HEK293T (cell line): ENCODE measurements at regions not wholly inside any gene's neighbourhood (a gene's known extent, or its start where the extent isn't known, plus 50 kb on each side); places are given as distances from the start of the nearest gene placed in this dataset.

Source experiments
- CTCF ChIA-PET: fragments of 350-600 bp; formaldehyde crosslinking; extraction: SDS; loops from one replicate; lab custom pipeline; 2021; ENCODE audit warnings: antibody characterized with exemption, inconsistent platforms; lab: Yijun Ruan, JAX
- POLR2A ChIA-PET: fragments of 350-600 bp; formaldehyde crosslinking; extraction: SDS; loops from one replicate; lab custom pipeline; 2020; ENCODE audit warnings: antibody characterized with exemption, inconsistent platforms; lab: Yijun Ruan, JAX
- DNase-seq: peaks from one replicate; pipeline ENCODE4 v3.0.0; 2012; ENCODE audit warnings: mixed read lengths; ENCODE audit errors: extremely low spot score
- ARNT ChIP-seq: fragments of 450-650 bp; IDR thresholded peaks from 2 replicates; pipeline ENCODE4 v1.6.1; 2017; ENCODE audit warnings: mild to moderate bottlenecking
- BHLHE40 ChIP-seq: fragments of 450-650 bp; IDR thresholded peaks from 2 replicates; pipeline ENCODE4 v1.6.1; 2016; ENCODE audit warnings: mild to moderate bottlenecking, moderate library complexity, borderline replicate concordance
- CTBP1 ChIP-seq: fragments of 450-650 bp; IDR thresholded peaks from 2 replicates; pipeline ENCODE4 v1.6.1; 2016; ENCODE audit warnings: borderline replicate concordance
- ELF4 ChIP-seq: fragments of 450-650 bp; IDR thresholded peaks from 2 replicates; pipeline ENCODE4 v1.6.1; 2017; ENCODE audit warnings: antibody characterized with exemption
- FOXA1 ChIP-seq: fragments of 450-650 bp; IDR thresholded peaks from 2 replicates; pipeline ENCODE4 v1.6.1; 2016; ENCODE audit warnings: mild to moderate bottlenecking
- FOXK2 ChIP-seq: fragments of 450-650 bp; IDR thresholded peaks from 2 replicates; pipeline ENCODE4 v1.6.1; 2016; ENCODE audit warnings: mild to moderate bottlenecking
- FOXM1 ChIP-seq: fragments of 450-650 bp; IDR thresholded peaks from 2 replicates; pipeline ENCODE4 v1.6.1; 2017; ENCODE audit warnings: mild to moderate bottlenecking, borderline replicate concordance
- HDGF ChIP-seq: fragments of 450-650 bp; IDR thresholded peaks from 2 replicates; pipeline ENCODE4 v1.6.1; 2017; ENCODE audit warnings: antibody characterized with exemption, borderline replicate concordance
- L3MBTL2 ChIP-seq: fragments of 450-650 bp; conservative IDR thresholded peaks from 2 replicates; pipeline ENCODE4 v1.6.1; 2016; ENCODE audit warnings: mild to moderate bottlenecking
- LEF1 ChIP-seq: fragments of 450-650 bp; IDR thresholded peaks from 2 replicates; pipeline ENCODE4 v1.6.1; 2017; ENCODE audit warnings: mild to moderate bottlenecking, borderline replicate concordance
- NFRKB ChIP-seq: fragments of 450-650 bp; IDR thresholded peaks from 2 replicates; pipeline ENCODE4 v1.6.1; 2016; ENCODE audit warnings: mild to moderate bottlenecking, moderate library complexity
- SP1 ChIP-seq: fragments of 450-650 bp; IDR thresholded peaks from 2 replicates; pipeline ENCODE4 v1.6.1; 2017
- SUZ12 ChIP-seq: fragments of 450-650 bp; IDR thresholded peaks from 2 replicates; pipeline ENCODE4 v1.6.1; 2016; ENCODE audit warnings: mild to moderate bottlenecking
- TARDBP ChIP-seq: fragments of 450-650 bp; IDR thresholded peaks from 2 replicates; pipeline ENCODE4 v1.6.1; 2016
- ZNF384 ChIP-seq: fragments of 450-650 bp; IDR thresholded peaks from 2 replicates; pipeline ENCODE4 v1.6.1; 2016
- TF ChIP-seq, protein P1 (sequence below): fragments of 450-650 bp; IDR thresholded peaks from 2 replicates; pipeline ENCODE4 v1.6.1; 2016

DNA sequence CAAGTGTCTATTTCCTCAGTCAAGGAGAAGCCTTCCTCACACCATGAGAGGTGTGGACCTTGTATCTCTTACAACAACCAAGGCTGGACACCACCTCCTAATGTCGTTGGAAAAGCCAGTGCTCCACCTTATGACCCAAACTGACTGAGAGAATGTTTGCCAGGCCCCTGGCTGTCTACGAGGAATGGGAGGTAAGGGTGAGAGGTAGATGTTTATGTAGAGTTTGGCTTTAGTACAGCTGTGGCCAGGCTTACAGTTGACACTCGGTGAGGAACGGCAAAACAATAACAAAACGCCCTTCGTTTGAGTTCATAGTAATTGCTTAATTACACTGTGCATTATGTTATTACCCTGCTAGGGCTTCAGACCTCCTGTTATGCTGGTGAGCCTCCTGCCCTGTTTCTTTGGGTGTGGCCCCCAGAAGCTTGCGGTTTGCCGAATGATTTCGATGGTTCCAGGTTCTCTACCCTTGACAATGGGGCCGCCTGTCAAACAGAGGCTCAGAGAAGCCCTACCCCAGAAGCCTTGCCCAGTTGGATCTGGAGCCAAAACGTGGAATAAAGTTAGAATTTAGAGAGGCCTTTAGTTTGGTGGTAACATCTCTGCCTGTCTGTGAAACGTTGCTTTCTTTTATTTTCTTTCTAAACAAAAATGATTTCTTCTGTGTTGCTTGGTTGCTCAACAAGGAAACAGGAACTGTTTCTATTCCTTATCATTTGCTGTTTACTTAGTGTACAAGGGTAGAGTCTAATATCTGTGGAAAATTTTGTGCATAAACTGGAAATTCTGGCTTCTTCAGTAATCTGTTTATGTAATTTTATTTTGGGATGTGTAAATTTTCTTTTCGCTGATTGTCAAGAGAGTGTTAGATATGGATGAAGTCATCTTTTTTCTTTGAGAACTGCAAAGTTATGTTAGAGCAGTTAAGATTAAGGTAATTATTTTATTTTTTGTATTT lies 60.4 kb upstream of the FOXQ1 start:
- no peak for TF ChIP-seq TARDBP
- no peak for TF ChIP-seq ZNF384
- no peak for TF ChIP-seq ELF4
- TF ChIP-seq FOXA1, result no peak
- no peak for TF ChIP-seq NFRKB
- ChIA-PET CTCF (no interaction called here), POLR2A (no interaction called here)
- DNase-seq, result no peak

DNA sequence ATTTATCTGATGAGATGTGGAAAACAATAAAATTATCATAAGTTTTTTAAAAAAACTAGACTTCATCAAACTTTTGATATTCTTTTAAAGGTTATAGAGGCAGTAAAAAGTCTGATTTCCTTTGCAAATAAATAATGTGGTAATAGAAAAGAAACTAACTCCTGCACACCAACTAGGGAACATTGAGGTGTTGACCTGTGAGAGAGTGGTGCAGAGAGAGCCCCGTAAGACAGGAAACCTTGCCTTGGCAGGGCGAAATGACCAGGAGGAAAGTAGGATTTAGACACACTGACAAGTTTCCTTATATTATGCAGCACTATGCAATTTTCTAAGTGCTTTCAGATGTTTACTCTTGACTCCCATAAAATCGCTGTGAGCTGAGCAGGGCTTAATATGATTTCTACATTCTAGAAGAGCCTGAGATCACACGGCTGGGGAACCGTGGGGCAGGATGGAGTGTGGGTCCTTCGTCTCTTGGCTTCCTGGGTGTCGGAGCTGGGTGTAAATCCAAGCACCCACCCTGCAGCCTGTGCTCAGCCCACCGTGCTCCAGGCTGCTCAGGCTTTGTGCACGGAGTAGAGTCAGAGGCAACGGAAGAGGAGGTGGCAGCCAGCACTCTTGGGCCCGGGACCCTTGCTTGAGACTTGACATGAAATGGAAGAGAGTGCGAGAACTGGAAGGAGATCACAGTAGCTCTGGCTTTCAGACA lies 61.3 kb upstream of the FOXQ1 start:
- CTCF ChIA-PET, result no interaction called here
- TF ChIP-seq ELF4 (no peak), ZNF384 (no peak), FOXM1 (no peak), SP1 (no peak), FOXK2 (no peak), L3MBTL2 (no peak), BHLHE40 (no peak)
- TF ChIP-seq, protein P1, sequence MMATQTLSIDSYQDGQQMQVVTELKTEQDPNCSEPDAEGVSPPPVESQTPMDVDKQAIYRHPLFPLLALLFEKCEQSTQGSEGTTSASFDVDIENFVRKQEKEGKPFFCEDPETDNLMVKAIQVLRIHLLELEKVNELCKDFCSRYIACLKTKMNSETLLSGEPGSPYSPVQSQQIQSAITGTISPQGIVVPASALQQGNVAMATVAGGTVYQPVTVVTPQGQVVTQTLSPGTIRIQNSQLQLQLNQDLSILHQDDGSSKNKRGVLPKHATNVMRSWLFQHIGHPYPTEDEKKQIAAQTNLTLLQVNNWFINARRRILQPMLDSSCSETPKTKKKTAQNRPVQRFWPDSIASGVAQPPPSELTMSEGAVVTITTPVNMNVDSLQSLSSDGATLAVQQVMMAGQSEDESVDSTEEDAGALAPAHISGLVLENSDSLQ, result no peak
- no peak for DNase-seq
- POLR2A ChIA-PET, result no interaction called here

GRCh38 chr6:1247894-1248293 lies 64.0 kb upstream of the FOXQ1 start:
- ChIA-PET CTCF (no interaction called here), POLR2A (no interaction called here)

GRCh38 chr6:1247056-1247455 lies 64.8 kb upstream of the FOXQ1 start:
- DNase-seq, result no peak
- TF ChIP-seq ZNF384, result no peak
- no peak for TF ChIP-seq LEF1
- TF ChIP-seq HDGF, result no peak
- TF ChIP-seq ELF4, result no peak
- no peak for TF ChIP-seq L3MBTL2
- no peak for TF ChIP-seq FOXM1
- TF ChIP-seq, protein P1, result no peak
- TF ChIP-seq SP1, result no peak
- no peak for TF ChIP-seq ARNT
- no peak for TF ChIP-seq SUZ12
- TF ChIP-seq FOXA1, result no peak
- TF ChIP-seq CTBP1, result no peak
- no peak for TF ChIP-seq BHLHE40
- TF ChIP-seq TARDBP, result no peak
- no peak for TF ChIP-seq NFRKB
- no peak for TF ChIP-seq FOXK2
- ChIA-PET POLR2A (no interaction called here), CTCF (no interaction called here)

More at GRCh38 chr6:1247894-1248293, 64.0 kb upstream of the FOXQ1 start:
- TF ChIP-seq HDGF, result no peak
- TF ChIP-seq CTBP1, result no peak
- TF ChIP-seq FOXM1, result no peak
- TF ChIP-seq BHLHE40, result no peak
- no peak for TF ChIP-seq SP1
- no peak for TF ChIP-seq ZNF384
- no peak for DNase-seq

DNA sequence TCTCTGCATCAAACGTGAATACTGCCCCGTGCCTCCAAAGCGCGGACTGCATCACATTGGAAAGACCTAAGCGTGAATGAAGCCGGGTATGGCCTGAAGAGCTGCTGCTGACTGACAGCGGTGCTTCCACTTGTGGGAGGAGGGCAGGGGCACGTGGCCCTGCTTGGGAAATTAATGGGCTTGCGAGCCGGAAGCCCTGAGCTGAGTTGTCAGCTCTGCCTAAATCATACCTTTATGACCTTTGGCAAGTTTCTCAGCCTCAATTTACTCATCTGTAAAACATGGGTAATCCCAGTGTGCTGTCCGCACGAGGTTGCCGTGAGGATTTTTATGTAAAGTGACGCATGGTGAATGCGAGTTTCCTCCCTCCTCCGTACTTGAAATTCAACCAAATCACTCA lies 67.0 kb upstream of the FOXQ1 start:
- ChIA-PET POLR2A (no interaction called here), CTCF (no interaction called here)
- no peak for TF ChIP-seq ARNT
- no peak for TF ChIP-seq NFRKB
- TF ChIP-seq LEF1, result no peak
- TF ChIP-seq FOXA1, result no peak
- TF ChIP-seq CTBP1, result no peak
- TF ChIP-seq SUZ12, result no peak
- TF ChIP-seq, protein P1, result 0 out of 2 replicates have a peak, but pooled peaks have one; percentile 10
- DNase-seq, result no peak

GRCh38 chr6:1244278-1244677 lies 67.6 kb upstream of the FOXQ1 start:
- no peak for DNase-seq
- CTCF ChIA-PET, result no interaction called here
- POLR2A ChIA-PET, result no interaction called here

More at GRCh38 chr6:1244278-1244677, 67.6 kb upstream of the FOXQ1 start:
- TF ChIP-seq L3MBTL2 (no peak), SUZ12 (no peak), ARNT (no peak), CTBP1 (no peak), BHLHE40 (no peak)
